Epidermal melanocyte (primary cell): ENCODE measurements at regions not wholly inside any gene's neighbourhood (a gene's known extent, or its start where the extent isn't known, plus 50 kb on each side); places are given as distances from the start of the nearest gene placed in this dataset.
"Not testable (repeated sequence)": the region's sequence is repeated elsewhere in the genome, so short reads cannot be mapped to it uniquely, and the experiment has no call there.

Source experiments
- DNase-seq: peaks from one replicate; pipeline ENCODE4 v3.0.0; 2011; ENCODE audit warnings: low spot score; ENCODE audit not compliant: insufficient read length

DNA sequence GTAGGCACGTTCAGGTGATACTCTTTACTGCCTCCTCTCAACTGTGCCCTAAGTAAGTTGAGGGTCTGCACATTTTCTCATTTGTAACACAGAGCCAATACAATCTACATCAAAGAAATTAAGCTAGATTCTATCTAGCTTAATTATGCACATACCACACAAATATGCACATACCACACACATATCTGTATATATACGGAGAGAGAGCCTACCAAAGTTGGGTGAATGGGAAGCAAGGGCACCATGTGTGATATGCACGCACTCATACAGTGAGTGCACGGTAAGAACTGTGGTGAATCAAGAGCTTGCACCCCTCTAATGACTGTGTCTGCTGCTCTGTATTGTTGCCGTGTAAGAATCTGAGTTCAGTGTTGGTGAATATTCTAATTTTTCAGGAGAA, 314.9 kb downstream of the ZNF326 start:
- no peak for DNase-seq

DNA sequence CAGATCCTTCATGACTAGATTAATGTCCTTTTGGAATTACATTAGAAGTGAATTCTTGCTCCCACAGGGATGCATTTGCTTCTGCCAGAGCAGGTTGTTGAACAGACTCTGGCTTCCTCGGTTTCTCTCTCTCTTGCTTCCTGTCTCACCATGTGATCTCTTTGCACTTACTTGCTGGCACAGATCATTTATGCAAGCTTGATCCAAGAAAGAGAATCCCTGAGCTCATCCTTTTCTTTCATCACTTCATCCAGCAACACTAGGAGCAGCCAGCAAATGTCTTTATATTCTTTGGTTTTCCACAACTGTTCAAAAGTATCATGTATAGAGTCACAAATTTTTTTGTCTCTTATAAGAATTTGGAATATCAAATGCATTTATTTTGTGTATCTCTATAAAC, 313.5 kb downstream of the ZNF326 start:
- no peak for DNase-seq

GRCh38 chr1:90305577-90305976, 310.7 kb downstream of the ZNF326 start:
- no peak for DNase-seq

GRCh38 chr1:90296327-90296726, 301.4 kb downstream of the ZNF326 start:
- no peak for DNase-seq

GRCh38 chr1:90295534-90295933, 300.6 kb downstream of the ZNF326 start:
- DNase-seq: no peak

GRCh38 chr1:90291431-90292216, 296.7 kb downstream of the ZNF326 start:
- no peak for DNase-seq

DNA sequence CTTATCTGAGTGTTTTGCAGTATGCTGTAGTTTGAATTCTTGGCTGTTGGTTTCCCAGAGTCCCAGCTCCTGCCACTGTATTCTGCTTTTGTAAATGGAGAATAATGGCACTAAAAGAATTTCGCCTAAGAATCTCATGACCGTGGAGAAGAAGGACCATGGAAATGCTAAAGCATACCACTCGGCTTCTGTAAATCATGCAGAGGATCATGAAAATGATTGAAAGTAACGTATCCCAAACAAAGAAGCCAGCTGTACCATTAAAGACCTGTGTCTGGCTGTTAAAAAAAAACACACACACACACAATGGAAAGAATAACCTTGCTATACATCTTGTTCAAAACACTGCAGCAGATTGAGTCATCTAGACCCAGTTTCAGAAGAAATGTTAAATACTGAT, 287.9 kb downstream of the ZNF326 start:
- no peak for DNase-seq

DNA sequence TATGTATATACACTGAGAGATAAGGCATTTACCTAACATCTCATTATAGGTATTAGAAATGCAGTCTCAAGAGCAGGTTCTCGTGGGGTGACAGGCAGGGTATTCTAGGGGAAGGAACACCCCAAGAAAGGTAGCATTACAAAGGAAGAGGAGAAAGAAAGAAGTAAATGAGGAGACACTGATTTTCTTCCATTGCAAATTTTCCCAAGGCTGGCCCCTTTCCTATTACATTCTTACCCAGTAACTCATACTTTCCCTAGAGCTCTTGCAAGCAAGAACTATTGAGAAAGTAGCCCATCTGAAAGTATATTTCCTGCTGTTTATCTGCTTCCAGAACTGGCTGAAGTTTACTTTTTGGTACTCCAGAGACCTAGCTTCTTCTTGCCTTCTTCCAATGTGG, 287.0 kb downstream of the ZNF326 start:
- DNase-seq: not testable (repeated sequence)

GRCh38 chr1:90277270-90277669, 282.4 kb downstream of the ZNF326 start:
- no peak for DNase-seq

DNA sequence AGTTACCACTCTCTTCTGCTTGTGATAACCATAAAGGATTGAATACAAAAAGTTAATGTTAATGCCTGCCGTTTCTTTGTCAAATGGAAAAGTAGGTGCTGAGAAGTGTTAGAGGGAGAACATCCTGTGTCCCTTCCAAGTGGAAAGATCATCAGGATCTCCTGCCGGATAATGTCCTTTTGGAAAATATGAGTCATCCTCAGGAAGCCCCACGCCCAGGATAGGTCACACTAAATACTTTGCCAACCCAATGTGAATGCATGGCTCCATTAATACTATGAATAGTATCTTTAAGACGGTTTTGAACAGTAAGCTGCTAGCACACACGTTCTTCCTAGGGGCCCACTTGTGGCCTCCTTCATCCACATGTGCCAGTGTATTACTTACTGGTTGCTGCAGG, 279.5 kb downstream of the ZNF326 start:
- no peak for DNase-seq

GRCh38 chr1:90273241-90273774, 278.4 kb downstream of the ZNF326 start:
- DNase-seq: no peak

DNA sequence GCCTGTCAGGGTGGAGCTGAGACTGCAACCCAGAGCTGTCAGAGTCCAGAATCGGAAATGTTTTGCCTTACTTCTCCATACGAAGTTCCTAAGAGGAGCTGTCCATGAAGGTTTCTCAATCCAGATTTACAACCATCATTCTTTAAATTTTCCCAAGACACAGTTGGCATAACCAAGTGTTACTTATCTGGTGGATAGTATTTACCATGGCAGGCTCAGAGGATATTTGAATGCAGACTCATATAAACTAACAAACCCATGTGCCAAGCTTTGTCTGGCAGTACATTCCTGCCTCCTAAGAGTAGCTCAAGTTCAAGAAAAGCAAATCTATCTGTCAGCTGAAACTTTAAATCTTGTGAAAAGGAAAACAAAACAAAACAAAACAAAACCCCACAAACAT, 267.9 kb downstream of the ZNF326 start:
- DNase-seq: no peak

- DNase-seq: no peak
These were observed 267.4 kb downstream of the ZNF326 start for GRCh38 chr1:90262286-90262685.

DNA sequence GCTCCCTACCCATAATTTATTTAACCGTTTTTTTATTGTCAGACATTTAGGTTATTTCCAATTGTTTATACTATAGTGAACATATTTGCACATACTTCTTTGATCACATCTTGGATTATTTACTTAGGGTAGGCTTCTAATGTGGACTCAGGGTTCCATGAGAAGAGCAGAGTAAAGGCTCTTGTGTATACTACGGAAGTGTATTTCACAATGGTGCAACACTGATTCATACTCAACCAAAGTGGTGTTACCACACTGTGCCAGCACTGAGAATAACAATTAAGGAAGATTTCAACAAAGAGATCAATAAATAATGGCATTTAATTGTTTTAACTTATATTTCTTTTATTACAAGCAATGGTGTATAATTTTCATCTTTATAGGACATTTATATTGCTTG, 251.2 kb downstream of the ZNF326 start:
- DNase-seq: no peak

GRCh38 chr1:90236493-90236892, 241.6 kb downstream of the ZNF326 start:
- DNase-seq: no peak

DNA sequence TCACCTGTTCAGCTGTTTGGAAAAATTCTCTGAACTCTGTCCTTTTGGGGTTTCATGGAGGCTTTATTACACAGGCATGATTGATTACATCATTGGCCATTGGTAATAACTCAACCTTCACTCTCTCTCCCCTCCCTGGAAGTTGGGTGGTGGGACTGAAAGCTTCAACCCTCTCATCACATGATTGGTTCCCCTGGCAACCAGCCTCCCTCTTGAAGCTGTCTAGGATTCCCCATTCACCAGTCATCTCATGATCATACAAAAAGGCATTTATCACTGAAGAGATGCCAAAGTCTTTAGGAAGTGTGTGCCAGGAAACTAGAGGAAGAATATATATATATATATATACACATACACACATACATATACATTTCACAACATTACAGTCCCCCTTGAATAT, 228.5 kb downstream of the ZNF326 start:
- no peak for DNase-seq

DNA sequence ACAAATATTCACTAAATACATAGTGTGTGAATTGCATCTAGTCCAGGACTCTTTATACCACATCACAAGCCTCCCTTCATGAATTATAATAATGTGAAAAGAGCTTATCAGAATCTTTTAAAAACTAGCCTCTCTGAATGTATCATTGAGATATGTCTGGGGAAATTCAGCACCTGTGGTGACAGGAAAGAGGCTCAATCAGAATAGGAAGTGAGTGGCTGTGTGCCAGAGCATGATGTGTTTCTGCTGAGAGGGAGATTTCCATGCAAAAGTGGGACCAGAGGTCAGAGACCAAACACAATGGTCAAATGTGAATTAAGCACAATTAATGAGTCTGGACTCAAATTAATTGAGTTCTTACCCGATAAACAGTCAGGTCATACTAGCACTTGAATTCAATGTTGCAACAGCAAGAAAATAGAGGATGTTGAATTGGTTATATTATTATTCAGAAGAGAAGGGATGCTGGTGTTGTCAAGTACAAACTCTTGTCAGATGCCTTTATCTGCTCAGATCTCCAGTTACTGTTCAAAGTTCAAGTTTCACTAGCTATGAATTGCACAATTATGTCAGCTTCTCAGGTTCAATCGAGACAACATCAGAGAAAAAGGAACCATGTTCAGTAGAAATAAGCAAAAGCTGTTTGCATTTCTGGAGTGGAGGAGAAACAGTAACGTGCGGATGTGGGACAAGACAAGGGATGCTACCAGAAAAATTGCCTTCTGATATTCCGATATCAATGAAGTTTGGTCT, 226.2 kb downstream of the ZNF326 start:
- DNase-seq: no peak

DNA sequence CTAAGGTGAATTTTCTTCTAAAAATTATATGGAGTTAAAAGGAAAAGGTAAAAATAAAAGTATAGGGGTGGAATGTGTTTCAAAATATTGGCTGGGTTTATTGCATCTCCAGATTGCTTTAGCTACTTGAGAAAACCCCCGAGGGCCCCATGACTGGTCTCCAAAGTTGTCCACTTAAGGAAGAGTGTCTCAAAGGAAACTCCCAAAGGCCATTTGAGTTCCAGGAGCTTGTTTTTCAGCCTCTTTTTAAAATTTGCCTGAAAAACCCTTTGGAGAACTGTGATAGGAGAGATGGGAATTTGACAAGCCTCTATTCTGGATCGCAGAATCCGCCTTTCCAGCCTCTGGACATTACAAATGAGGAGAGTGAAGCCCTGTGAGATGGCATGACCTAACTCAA, 225.6 kb downstream of the ZNF326 start:
- no peak for DNase-seq

DNA sequence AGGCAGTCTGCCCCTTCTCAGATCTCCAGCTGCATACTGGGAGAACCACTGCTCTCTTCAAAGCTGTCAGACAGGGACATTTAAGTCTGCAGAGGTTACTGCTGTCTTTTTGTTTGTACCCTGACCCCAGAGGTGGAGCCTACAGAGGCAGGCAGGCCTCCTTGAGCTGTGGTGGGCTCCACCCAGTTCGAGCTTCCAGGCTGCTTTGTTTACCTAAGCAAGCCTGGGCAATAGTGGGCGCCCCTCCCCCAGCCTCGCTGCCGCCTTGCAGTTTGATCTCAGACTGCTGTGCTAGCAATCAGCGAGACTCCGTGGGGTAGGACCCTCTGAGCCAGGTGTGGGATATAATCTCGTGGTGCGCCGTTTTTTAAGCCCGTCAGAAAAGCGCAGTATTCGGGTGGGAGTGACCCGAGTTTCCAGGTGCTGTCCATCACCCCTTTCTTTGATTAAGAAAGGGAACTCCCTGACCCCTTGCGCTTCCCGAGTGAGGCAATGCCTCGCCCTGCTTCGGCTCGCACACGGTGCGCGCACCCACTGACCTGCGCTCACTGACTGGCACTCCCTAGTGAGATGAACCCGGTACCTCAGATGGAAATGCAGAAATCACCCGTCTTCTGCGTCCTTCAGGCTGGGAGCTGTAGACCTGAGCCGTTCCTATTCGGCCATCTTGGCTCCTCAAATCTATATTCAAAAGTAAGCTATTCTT, 224.4 kb downstream of the ZNF326 start:
- not testable (repeated sequence) for DNase-seq

DNA sequence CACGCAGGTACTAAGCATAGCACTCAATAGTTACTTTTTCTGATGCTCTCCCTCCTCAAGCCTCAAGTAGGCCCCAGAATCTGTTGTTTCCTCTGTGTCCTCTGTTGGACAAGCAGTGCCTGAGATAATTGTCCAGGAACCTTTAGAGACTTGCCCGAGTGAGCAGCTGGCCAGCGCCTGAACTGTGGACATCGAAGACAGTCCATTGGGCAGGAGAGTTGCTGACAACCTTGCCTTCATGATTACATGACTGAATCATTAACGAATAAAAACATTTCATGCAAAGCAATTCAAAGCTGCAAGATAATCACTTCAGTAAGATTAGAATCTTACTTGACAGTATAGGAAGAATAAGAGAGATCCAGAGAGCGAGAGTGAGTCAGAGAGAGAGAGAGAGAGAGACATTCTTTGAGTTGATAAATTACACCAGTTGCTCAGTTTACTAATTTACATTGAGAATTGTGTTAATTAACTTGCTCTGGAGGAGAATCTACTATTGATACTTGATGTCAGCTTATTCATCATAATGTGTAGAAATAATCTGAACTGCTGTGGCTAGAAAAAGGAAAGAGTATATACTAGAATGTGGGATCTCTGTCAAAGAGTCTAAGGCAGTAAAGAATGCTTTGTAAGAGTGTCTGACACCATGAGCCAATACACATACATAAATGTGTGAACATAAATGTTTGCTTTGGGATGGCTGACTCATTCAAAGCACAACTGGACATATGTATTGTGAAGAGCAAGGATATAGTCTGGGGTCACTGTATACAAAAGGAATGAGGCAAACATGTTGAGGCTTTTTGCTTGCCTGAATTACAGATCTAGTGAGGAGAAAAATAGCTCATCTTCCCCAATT, 216.0 kb downstream of the ZNF326 start:
- no peak for DNase-seq

DNA sequence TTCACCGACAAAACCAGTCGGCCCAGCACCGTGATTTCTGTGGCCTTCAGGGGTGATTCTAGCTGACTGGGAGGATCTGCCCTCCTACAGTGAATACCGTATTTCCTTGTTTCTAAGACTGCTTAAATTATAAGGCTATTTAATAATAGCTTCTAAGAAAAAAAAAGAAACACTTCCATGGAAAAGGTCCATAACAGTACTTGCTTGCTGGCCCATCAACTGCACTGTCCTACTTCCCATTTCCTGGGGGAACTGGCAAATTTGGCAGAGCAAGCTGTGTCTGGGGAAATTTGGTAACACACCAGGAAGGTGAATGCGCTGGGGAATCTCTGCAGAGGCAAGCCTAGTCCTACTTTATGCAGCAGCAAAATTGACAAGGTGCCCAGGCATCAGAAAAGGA, 214.0 kb downstream of the ZNF326 start:
- DNase-seq: no peak
